GM18517 (cell line): ENCODE measurements at regions not wholly inside any gene's neighbourhood (a gene's known extent, or its start where the extent isn't known, plus 50 kb on each side); places are given as distances from the start of the nearest gene placed in this dataset.
"Not testable (repeated sequence)": the region's sequence is repeated elsewhere in the genome, so short reads cannot be mapped to it uniquely, and the experiment has no call there.

Experiments
- ATAC-seq: cut with Tn5 transposase; IDR thresholded peaks from one replicate; pipeline ENCODE4 v1.9.1; 2021; ENCODE audit warnings: mild to moderate bottlenecking, moderate library complexity; ENCODE audit not compliant: unreplicated experiment

DNA sequence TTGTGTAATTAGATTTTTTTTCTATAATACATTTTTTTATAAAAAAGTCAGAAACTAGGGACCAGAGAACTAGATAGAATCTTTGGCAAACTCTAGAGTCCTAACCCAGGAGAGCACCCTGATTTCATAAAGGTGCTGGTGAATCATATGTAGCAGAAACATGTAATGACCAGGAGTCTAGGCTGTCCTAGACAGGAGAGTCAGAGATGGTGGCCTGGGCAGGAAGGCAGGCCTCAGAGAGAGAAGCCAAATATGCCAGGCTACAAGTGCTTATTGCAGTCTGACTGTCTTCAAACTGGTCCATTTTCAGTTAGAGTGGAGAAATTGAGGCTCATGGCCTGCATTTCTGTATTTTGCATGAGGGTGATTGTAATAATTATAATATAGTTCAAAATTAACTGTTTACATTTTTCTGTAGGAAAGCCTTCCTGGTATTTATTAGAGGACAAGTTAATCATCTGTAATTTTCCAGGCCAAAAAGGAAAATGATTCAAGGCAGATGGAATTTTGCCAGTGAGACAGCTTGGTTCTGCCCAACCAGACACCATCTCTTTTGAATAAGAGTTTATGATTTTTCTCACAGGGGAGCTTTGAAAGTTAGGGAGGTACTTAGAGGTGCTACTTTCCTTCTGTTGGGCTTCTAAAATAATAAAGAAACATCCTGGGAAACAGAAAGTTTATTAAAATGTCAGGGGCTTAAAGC is 129.8 kb downstream of the S1PR1 start:
- no peak for ATAC-seq

DNA sequence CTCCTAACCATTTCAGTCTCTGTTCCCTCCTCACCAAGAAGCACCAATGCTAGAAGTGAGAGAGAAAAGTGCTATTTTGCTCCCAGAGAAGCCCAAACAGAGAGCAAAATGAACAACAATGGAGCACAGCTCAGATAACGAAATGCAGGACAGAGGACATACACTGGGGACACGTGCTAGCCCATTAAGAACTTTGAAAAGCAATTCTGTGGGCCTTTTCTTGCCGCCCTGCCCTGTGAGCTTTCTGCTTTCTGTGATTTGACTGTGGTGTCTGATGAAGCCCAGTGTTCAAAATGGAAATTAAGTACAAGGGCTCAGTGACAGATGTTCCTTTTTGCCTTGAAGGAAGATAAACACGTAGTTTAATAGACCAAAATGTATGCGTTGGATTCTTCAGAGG is 130.8 kb downstream of the S1PR1 start:
- no peak for ATAC-seq

DNA sequence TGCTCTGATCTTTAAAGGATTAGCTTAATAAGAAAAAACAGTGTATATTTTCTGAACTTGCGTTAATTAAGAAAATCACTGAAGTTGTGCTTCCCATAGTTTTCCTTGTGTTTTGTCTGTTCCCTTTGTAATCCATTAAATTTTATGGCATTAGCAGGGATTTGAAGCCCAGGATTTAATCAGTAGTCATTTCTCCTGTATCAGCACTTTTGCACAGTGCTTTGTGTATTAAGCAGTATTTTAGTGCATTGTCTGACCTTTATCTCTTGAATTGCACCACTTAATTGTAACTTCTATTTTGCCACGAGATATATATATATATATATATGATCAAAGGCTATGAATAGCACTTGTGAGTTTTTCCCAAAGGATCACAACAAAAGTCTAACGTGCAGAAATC is 133.7 kb downstream of the S1PR1 start:
- no peak for ATAC-seq

DNA sequence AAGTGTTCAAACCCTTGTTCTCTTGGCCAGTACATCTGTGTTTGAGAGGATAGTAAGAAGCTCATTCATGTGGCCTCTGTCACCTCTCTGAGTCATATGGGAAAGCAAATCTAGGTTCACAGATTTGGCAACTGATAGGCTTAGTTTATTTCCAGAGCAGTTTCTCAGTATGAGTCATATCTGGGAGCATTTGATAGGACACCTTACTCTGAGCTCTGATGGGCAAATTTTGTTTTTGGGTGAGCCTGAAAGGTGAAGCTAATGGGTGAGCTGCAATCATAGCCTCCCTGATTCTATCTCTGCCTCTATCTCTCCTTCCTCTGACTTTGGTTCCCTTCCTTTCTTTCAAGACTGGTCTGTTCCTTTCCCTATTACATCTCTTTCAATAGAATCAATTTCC is 134.4 kb downstream of the S1PR1 start:
- ATAC-seq: peak; percentile 97

DNA sequence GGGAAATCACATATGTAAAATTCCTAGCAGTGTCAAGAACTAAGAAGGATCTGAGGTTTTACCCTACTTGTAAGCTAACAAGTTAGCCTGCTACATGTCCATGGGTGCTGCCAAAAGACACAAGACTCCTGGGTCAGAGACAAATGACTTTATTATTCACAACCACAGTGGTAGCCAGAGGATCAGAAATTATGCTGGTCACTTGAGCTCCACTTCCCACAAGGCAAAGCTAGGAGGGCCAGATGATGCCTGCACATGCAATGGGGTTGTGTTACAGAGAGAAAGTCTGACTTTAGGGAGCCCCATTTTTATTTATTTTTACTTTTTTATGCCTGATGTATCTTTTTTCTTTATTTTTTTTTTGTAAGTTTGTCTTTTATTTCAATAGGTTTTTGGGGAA is 136.8 kb downstream of the S1PR1 start:
- ATAC-seq: no peak

GRCh38 chr1:101375448-101375847 is 138.6 kb downstream of the S1PR1 start:
- not testable (repeated sequence) for ATAC-seq

- ATAC-seq: no peak
Observed at GRCh38 chr1:101376121-101377083, 139.6 kb downstream of the S1PR1 start.

GRCh38 chr1:101377084-101377835 is 140.4 kb downstream of the S1PR1 start:
- no peak for ATAC-seq

DNA sequence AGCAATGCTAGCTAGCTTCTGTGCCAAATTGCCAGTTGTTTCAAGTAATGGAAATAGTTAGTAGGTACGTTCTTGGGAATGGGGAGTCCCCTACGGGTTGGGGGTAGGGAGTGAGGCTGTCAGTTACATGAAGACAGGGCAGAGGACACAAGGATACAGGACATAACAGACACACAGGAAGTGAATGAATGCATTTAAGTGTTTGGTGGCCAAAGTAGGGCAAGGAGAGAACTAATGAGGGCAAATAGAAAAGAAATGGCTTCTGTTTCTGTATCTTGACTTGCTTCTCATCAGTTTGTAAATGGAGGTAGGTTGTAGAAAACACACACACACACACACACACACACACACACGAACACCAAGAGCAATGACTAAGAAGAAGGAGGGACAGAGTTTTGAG is 142.2 kb downstream of the S1PR1 start:
- ATAC-seq: no peak

- ATAC-seq: peak; percentile 95
Observed at GRCh38 chr1:101379950-101380349, 143.1 kb downstream of the S1PR1 start.

DNA sequence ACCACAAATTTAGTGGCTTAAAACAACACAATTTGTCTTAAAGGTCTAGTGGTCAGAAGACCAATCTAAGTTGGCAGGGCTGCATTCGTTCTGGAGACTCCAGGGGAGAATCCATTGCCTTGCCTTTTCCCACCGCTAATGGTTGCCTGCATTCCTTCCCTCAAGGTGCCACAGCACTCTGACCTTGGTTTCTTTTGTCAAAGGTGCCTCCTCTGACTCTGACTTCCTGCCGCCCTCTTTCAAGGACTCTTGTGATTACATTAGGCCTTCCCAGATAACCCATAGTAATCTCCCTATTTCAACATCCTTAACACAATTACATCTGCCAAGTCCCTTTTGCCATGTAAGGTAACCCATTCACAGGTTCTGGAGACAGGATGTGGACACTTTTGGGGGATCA is 145.3 kb downstream of the S1PR1 start:
- ATAC-seq: no peak

DNA sequence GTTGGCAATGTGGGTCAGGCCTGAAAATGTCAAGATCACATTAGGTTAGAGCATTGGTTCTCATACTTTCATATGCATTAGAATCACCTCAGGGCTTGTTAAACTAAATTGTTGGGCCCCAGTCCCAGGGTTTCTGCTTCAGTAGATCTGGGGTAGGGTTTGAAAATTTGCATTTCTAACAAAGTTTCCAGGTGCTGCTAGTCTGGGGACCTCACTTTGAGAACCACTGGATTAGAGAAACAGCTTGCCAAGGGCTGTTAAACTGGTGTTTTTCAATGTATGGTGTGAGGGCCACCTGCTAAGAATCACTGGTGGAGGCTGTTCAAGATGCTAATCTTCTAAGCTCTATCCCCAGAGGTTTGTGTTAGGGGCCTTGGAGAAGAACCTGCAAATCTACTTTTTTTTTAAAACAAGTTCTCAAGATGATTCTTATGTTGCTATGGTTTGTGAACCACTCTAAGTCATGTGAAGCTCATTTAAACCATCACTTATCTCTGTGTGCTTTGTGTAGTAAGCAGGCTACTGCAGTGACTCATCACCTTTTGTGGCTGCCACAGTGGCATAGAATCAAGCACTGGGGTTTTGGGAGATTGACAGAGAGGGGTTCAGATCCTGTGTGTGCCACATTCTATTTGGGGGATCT is 152.2 kb downstream of the S1PR1 start:
- peak; percentile 90 for ATAC-seq

DNA sequence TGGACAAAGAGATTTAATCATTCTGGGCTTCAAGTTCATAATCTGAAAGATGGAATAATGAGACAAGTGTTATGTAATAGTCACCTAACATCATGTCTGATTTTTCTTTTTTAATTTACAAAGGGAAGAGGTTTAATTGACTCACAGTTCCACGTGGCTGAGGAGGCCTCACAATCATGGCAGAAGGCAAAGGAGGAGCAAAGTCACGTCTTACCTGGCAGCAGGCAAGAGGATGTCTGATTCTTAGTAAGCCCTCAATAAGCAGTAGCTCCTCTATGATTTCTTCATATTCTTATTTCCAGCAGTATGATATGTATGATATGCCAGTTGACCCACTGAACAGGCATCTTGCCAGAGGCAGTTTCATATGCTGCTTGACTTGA is 152.7 kb downstream of the S1PR1 start:
- peak; percentile 2 for ATAC-seq

- no peak for ATAC-seq
Observed at GRCh38 chr1:101392552-101392951, 155.7 kb downstream of the S1PR1 start.

- ATAC-seq: no peak
Observed at GRCh38 chr1:101394041-101394440, 157.2 kb downstream of the S1PR1 start.

- ATAC-seq: no peak
Observed at GRCh38 chr1:101399222-101399621, 162.4 kb downstream of the S1PR1 start.

GRCh38 chr1:101406271-101406670 is 169.5 kb downstream of the S1PR1 start:
- ATAC-seq: no peak

DNA sequence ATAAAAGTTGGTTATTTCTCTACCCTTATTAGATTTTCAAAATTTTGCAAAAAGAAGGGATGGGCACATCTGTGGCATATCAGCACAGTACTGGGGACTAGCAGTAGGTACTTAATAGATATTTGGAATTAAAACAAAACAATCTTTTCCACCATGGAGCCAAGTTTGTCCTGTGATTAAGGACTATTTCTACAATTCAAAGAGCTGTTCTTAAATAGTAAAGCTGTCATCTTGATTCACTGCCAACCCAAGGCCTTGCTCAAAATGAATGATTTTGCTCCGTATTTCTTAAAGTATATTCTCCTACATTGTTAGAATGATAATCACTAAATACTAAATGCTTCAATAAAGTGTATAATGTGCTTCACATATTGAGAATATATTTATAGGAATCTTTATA is 169.9 kb downstream of the S1PR1 start:
- ATAC-seq: no peak

GRCh38 chr1:101407505-101408211 is 170.8 kb downstream of the S1PR1 start:
- peak; percentile 88 for ATAC-seq
